Small intestine (tissue), 7 donors: ENCODE measurements at regions not wholly inside any gene's neighbourhood (a gene's known extent, or its start where the extent isn't known, plus 50 kb on each side); places are given as distances from the start of the nearest gene placed in this dataset.
A peak's percentile ranks its signal among the peaks of the same experiment; 100 is the strongest.

ENCODE experiments used
- DNase-seq, 2 donors: peaks; one replicate each; pipeline versions ENCODE4 v3.0.0 to v3.0.0-alpha.2; 2013
- FAIRE-seq: peaks from 2 replicates; lab custom pipeline; 2012; peaks lifted over from hg19 to GRCh38; lab: Jason Lieb, UNC
- H3K27ac ChIP-seq, 3 donors: one replicate each; pipeline ENCODE4 v1.5.1; 2013; ENCODE audit warnings: low read length in 2 of 3, mild to moderate bottlenecking in 2 of 3, control low read depth in 1 of 3, inconsistent platforms in 1 of 3, low read depth in 1 of 3, moderate library complexity in 1 of 3
- H3K27me3 ChIP-seq, 3 donors: one replicate each; pipeline ENCODE4 v1.6.1; 2013; ENCODE audit warnings: low read length in 3 of 3, inconsistent platforms in 1 of 3; ENCODE audit not compliant: control insufficient read depth in 3 of 3, insufficient read depth in 3 of 3
- H3K36me3 ChIP-seq, 3 donors: one replicate each; pipeline ENCODE4 v1.6.1; 2013; ENCODE audit warnings: low read length in 3 of 3, inconsistent platforms in 1 of 3, low read depth in 1 of 3, mild to moderate bottlenecking in 1 of 3, moderate library complexity in 1 of 3; ENCODE audit not compliant: control insufficient read depth in 3 of 3, insufficient read depth in 2 of 3
- H3K4me1 ChIP-seq, 3 donors: one replicate each; pipeline ENCODE4 v1.6.1; 2013; ENCODE audit warnings: low read length in 2 of 3, inconsistent platforms in 1 of 3, low read depth in 1 of 3, mild to moderate bottlenecking in 1 of 3, moderate library complexity in 1 of 3; ENCODE audit not compliant: control insufficient read depth in 3 of 3, insufficient read depth in 2 of 3
- H3K4me3 ChIP-seq, 3 donors: one replicate each; pipeline ENCODE4 v1.5.1; 2013; ENCODE audit warnings: low read length in 3 of 3, control low read depth in 1 of 3, inconsistent platforms in 1 of 3, low read depth in 1 of 3, mild to moderate bottlenecking in 1 of 3, moderate library complexity in 1 of 3
- H3K9me3 ChIP-seq, 2 donors: one replicate each; pipeline ENCODE4 v1.6.1; 2013; ENCODE audit warnings: low read depth in 1 of 2, low read length in 1 of 2; ENCODE audit not compliant: control insufficient read depth in 2 of 2, insufficient read depth in 1 of 2
- WGBS, 3 donors: extraction: QIAGEN DNeasy Blood & Tissue Kit; methylation state at CpG; one replicate each; pipeline ENCODE4 v1.1.7; 2013; 5-methylcytosine and 5-hydroxymethylcytosine counted together
- donor health status: healthy with polysubstance abuse.
- donor health status: control.
- donor health status: control.
- donor health status: Bipolar disorder and iron deficiency.
- donor health status: healthy.

- H3K27me3 ChIP-seq: no peaks in the 10 kb centered on the region
- H3K27ac ChIP-seq: no peak overlapping the region
- FAIRE-seq: no peak
- H3K4me3 ChIP-seq: no peak overlapping the region
- no peaks in the 10 kb centered on the region for H3K36me3 ChIP-seq
- H3K9me3 ChIP-seq: no peaks in the 10 kb centered on the region
- WGBS, 3 donors: 15 to 66% (median 50%) methylated on average over 2 of the region's 2 CpGs
- DNase-seq: no peak
- no peaks in the 10 kb centered on the region for H3K4me1 ChIP-seq
Measured at GRCh38 chr20:39888310-39888709, 800.7 kb downstream of the MAFB start.

GRCh38 chr20:39886650-39887190, 802.3 kb downstream of the MAFB start:
- no peaks in the 10 kb centered on the region for H3K4me1 ChIP-seq
- H3K4me3 ChIP-seq: no peak overlapping the region
- no peak for FAIRE-seq
- no peaks in the 10 kb centered on the region for H3K27me3 ChIP-seq
- H3K9me3 ChIP-seq: no peaks in the 10 kb centered on the region
- 64 to 71% (median 71%) methylated on average over 3 of the region's 3 CpGs for WGBS, 3 donors
- H3K36me3 ChIP-seq: no peaks in the 10 kb centered on the region
- no peak overlapping the region for H3K27ac ChIP-seq
- DNase-seq: no peak

- no peak for FAIRE-seq
- no peaks in the 10 kb centered on the region for H3K36me3 ChIP-seq
- WGBS, 3 donors: 44 to 46% (median 44%) methylated on average over 7 of the region's 7 CpGs
Measured at GRCh38 chr20:39885975-39886649, 802.9 kb downstream of the MAFB start.

GRCh38 chr20:39882806-39883205, 806.2 kb downstream of the MAFB start:
- no peak overlapping the region for H3K27ac ChIP-seq
- H3K36me3 ChIP-seq: no peaks in the 10 kb centered on the region
- no peaks in the 10 kb centered on the region for H3K9me3 ChIP-seq
- no peaks in the 10 kb centered on the region for H3K27me3 ChIP-seq
- FAIRE-seq: no peak
- whole genome bisulfite sequencing, 3 donors: 56 to 79% (median 72%) methylated on average over 1 of the region's 1 CpG
- DNase-seq: no peak
- no peaks in the 10 kb centered on the region for H3K4me1 ChIP-seq
- no peak overlapping the region for H3K4me3 ChIP-seq

More at GRCh38 chr20:39885975-39886649, 802.9 kb downstream of the MAFB start:
- H3K27ac ChIP-seq: no peak overlapping the region
- H3K9me3 ChIP-seq: no peaks in the 10 kb centered on the region
- no peak overlapping the region for H3K4me3 ChIP-seq
- DNase-seq: peak; percentile 26 to 37
- no peaks in the 10 kb centered on the region for H3K4me1 ChIP-seq
- H3K27me3 ChIP-seq: no peaks in the 10 kb centered on the region

GRCh38 chr20:39880890-39881289, 808.1 kb downstream of the MAFB start:
- DNase-seq: peak in 1 of 2 donors; percentile 27
- WGBS, 3 donors: 76 to 86% (median 77%) methylated on average over 4 of the region's 4 CpGs
- FAIRE-seq: no peak
- Histone ChIP-seq H3K27me3 (no peaks in the 10 kb centered on the region), H3K36me3 (no peaks in the 10 kb centered on the region), H3K27ac (no peak overlapping the region), H3K9me3 (no peaks in the 10 kb centered on the region), H3K4me1 (no peaks in the 10 kb centered on the region), H3K4me3 (no peak overlapping the region)

GRCh38 chr20:39879296-39879695, 809.7 kb downstream of the MAFB start:
- no peak overlapping the region for H3K4me3 ChIP-seq
- no peak for FAIRE-seq
- WGBS, 3 donors: 85 to 87% (median 86%) methylated on average over 2 of the region's 2 CpGs
- no peaks in the 10 kb centered on the region for H3K27me3 ChIP-seq
- no peaks in the 10 kb centered on the region for H3K4me1 ChIP-seq
- H3K27ac ChIP-seq: no peak overlapping the region
- DNase-seq: no peak
- no peaks in the 10 kb centered on the region for H3K9me3 ChIP-seq
- no peaks in the 10 kb centered on the region for H3K36me3 ChIP-seq

- no peaks in the 10 kb centered on the region for H3K4me1 ChIP-seq
- FAIRE-seq (no peak), DNase-seq (no peak)
- no peaks in the 10 kb centered on the region for H3K9me3 ChIP-seq
- H3K27me3 ChIP-seq: no peaks in the 10 kb centered on the region
- no peak overlapping the region for H3K4me3 ChIP-seq
- 68 to 73% (median 73%) methylated on average over 2 of the region's 2 CpGs for WGBS, 3 donors
- no peaks in the 10 kb centered on the region for H3K36me3 ChIP-seq
- H3K27ac ChIP-seq: no peak overlapping the region
Measured at GRCh38 chr20:39878809-39879208, 810.2 kb downstream of the MAFB start.

GRCh38 chr20:39878320-39878719, 810.7 kb downstream of the MAFB start:
- Histone ChIP-seq H3K9me3 (no peaks in the 10 kb centered on the region), H3K4me3 (no peak overlapping the region), H3K4me1 (no peaks in the 10 kb centered on the region), H3K27me3 (no peaks in the 10 kb centered on the region), H3K36me3 (no peaks in the 10 kb centered on the region), H3K27ac (no peak overlapping the region)
- WGBS, 3 donors: 52 to 61% (median 53%) methylated on average over 2 of the region's 2 CpGs
- no peak for FAIRE-seq
- no peak for DNase-seq

- no peak overlapping the region for H3K27ac ChIP-seq
- H3K4me1 ChIP-seq: no peaks in the 10 kb centered on the region
- 61 to 75% (median 71%) methylated on average over 2 of the region's 2 CpGs for WGBS, 3 donors
- H3K27me3 ChIP-seq: no peaks in the 10 kb centered on the region
- H3K4me3 ChIP-seq: no peak overlapping the region
- no peaks in the 10 kb centered on the region for H3K9me3 ChIP-seq
- DNase-seq (no peak), FAIRE-seq (no peak)
- H3K36me3 ChIP-seq: no peaks in the 10 kb centered on the region
Measured at GRCh38 chr20:39877788-39878187, 811.2 kb downstream of the MAFB start.
